ENCODE measurements at regions not wholly inside any gene's neighbourhood (a gene's known extent, or its start where the extent isn't known, plus 50 kb on each side); places are given as distances from the start of the nearest gene placed in this dataset.

DNA sequence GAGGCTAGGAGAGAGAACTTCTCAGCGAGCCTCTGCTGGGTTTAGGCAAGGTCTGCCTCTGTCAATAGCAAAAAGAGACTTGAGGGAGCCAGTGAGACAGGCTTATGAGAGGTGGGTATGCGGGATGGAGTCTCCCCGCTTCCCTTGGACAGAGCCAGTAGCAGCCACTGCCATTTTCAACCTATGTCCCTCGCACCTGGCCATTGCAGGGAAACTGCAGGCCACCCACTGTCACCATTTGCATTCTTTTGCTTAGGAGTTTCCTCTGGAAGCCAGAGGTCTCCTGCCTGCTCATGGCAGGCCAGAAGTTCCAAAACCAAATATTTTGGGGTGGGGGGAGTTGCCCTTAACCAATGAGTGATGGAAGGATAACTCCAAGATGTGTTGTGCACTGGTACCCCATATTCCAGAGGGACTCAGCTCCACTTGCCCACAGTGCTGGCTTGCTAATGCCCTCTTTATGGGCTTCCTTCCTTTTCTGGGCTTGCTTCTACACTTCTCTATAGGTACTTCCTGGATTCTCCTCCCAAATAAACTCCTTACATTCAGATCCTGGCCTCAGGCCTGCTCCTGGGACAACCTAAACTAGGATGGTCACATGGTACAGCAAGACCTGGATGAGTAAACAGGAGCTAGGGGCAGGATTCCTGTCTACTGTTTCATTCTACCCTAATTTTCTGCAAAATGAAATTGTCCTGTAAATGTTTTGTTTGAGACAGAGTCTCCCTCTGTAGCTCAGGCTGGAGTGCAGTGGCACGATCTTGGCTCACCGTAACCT is 108.9 kb upstream of the PROK2 start:
- no peaks in the 10 kb centered on the region for H3K23me2 ChIP-seq (ENCODE audit: insufficient read length, low read depth, low read length, poor library complexity, severe bottlenecking)
- H3K4me1 ChIP-seq (ENCODE audit: insufficient read depth, low read length), result no peaks in the 10 kb centered on the region
- H3K79me1 ChIP-seq (ENCODE audit: insufficient read depth, low read depth, low read length, poor library complexity, severe bottlenecking), result no peaks in the 10 kb centered on the region
- no peak overlapping the region for H3K14ac ChIP-seq (ENCODE audit: insufficient read depth, low read length)
- no peak overlapping the region for H3K18ac ChIP-seq (ENCODE audit: insufficient read length, low read depth, low read length)
- H2BK12ac ChIP-seq (ENCODE audit: insufficient read length, low read depth, low read length), result no peak overlapping the region
- no peaks in the 10 kb centered on the region for H3K9me3 ChIP-seq (ENCODE audit: control insufficient read depth, low read depth, low read length)
- H3K4ac ChIP-seq (ENCODE audit: low read depth, low read length), result no peak overlapping the region
- DNase-seq, result peak; percentile 61
- no peak overlapping the region for H4K8ac ChIP-seq (replicated peaks; ENCODE audit: insufficient read length, low read depth, low read length)
- peaks cover 12 to 17% of the 10 kb centered on the region in 2 experiments for H3K4me1 Mint-ChIP-seq
- no peak overlapping the region for H3T11ph ChIP-seq (ENCODE audit: low read length)
- H3K23ac ChIP-seq (ENCODE audit: insufficient read length, low read depth, low read length), result no peak overlapping the region
- H3K27me3 Mint-ChIP-seq (ENCODE audit: low read depth), result no peaks in the 10 kb centered on the region; the same call in 1 of the 2 replicates
- no peaks in the 10 kb centered on the region for H4K20me1 ChIP-seq (ENCODE audit: control insufficient read depth, insufficient read depth, insufficient read length)
- no peak overlapping the region for H2BK120ac ChIP-seq (ENCODE audit: low read depth, low read length, poor library complexity, severe bottlenecking)
- no peaks in the 10 kb centered on the region; a peak in 1 of 5 replicates for H3K9me3 Mint-ChIP-seq
- H2AK5ac ChIP-seq (ENCODE audit: insufficient read length, low read length), result no peak overlapping the region
- no peak overlapping the region for H4K91ac ChIP-seq (ENCODE audit: insufficient read length, low read depth, low read length)
- H3K27ac Mint-ChIP-seq, result no peak overlapping the region; a peak in 2 of 7 replicates
- no peaks in the 10 kb centered on the region for H3K27me3 ChIP-seq (ENCODE audit: insufficient read depth, low read length)
- H3K36me3 Mint-ChIP-seq (ENCODE audit: insufficient read depth in 1 of 3, low read depth in 3 of 3), result no peaks in the 10 kb centered on the region
- no peak overlapping the region for H2AFZ ChIP-seq (ENCODE audit: low read length)
- no peak overlapping the region for H2BK20ac ChIP-seq (ENCODE audit: low read depth, low read length, poor library complexity, severe bottlenecking)
- H3K4me2 ChIP-seq (ENCODE audit: insufficient read depth, insufficient read length, low read length), result no peak overlapping the region
- WGBS (ENCODE audit: extremely low coverage, insufficient read length, low lambda C conversion rate), result no CpG with 5 or more reads among the region's 6 CpGs
- no peaks in the 10 kb centered on the region for H3K79me2 ChIP-seq (ENCODE audit: insufficient read depth, low read length)
- H3K4me3 Mint-ChIP-seq, result no peak overlapping the region; a peak in 1 of 5 replicates
- H4K5ac ChIP-seq (ENCODE audit: insufficient read length, low read depth, low read length), result no peak overlapping the region
- H3K56ac ChIP-seq (ENCODE audit: insufficient read length, low read depth, low read length), result no peak overlapping the region
- H2BK15ac ChIP-seq (ENCODE audit: low read depth, low read length), result no peak overlapping the region
- no peak overlapping the region for H2BK5ac ChIP-seq (ENCODE audit: insufficient read length, low read length)
- TF ChIP-seq, protein P1, sequence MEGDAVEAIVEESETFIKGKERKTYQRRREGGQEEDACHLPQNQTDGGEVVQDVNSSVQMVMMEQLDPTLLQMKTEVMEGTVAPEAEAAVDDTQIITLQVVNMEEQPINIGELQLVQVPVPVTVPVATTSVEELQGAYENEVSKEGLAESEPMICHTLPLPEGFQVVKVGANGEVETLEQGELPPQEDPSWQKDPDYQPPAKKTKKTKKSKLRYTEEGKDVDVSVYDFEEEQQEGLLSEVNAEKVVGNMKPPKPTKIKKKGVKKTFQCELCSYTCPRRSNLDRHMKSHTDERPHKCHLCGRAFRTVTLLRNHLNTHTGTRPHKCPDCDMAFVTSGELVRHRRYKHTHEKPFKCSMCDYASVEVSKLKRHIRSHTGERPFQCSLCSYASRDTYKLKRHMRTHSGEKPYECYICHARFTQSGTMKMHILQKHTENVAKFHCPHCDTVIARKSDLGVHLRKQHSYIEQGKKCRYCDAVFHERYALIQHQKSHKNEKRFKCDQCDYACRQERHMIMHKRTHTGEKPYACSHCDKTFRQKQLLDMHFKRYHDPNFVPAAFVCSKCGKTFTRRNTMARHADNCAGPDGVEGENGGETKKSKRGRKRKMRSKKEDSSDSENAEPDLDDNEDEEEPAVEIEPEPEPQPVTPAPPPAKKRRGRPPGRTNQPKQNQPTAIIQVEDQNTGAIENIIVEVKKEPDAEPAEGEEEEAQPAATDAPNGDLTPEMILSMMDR (conservative IDR thresholded peaks at IDR 0.05), result no peak
- no peak overlapping the region for H3K27ac ChIP-seq (ENCODE audit: insufficient read length, low read depth, low read length)
- H3K9ac ChIP-seq (ENCODE audit: extremely low read depth, insufficient read length, low read length), result no peak overlapping the region

Measured in H9 (cell line).